CD4-positive, alpha-beta memory T cell (primary cell): ENCODE measurements at regions not wholly inside any gene's neighbourhood (a gene's known extent, or its start where the extent isn't known, plus 50 kb on each side); places are given as distances from the start of the nearest gene placed in this dataset.

ENCODE experiments used
- CTCF ChIA-PET: fragments of 350-600 bp; sonication (Branson Sonifier 250); formaldehyde crosslinking; loops from one replicate; lab custom pipeline; 2021; ENCODE audit warnings: inconsistent platforms; ENCODE audit not compliant: partially characterized antibody; lab: Charles Lee
- POLR2A ChIA-PET: fragments of 350-600 bp; sonication (Branson Sonifier 250); formaldehyde crosslinking; loops from one replicate; lab custom pipeline; 2021; ENCODE audit not compliant: partially characterized antibody; lab: Charles Lee
- DNase-seq, 5 donors: peaks; one replicate each; pipeline versions ENCODE4 v3.0.0 to v3.0.0-alpha.2; 2020 to 2022; ENCODE audit warnings: mixed read lengths in 1 of 5
- H3K27ac ChIP-seq: one replicate; pipeline ENCODE4 v1.7.0; 2013; ENCODE audit warnings: low read depth, low read length
- H3K27me3 ChIP-seq: 2 replicates; pipeline ENCODE4 v1.7.0; 2013; ENCODE audit warnings: mild to moderate bottlenecking, low read length, moderate library complexity; ENCODE audit not compliant: insufficient read depth
- H3K36me3 ChIP-seq: 2 replicates; pipeline ENCODE4 v1.7.0; 2013; ENCODE audit warnings: mild to moderate bottlenecking, low read length, moderate library complexity; ENCODE audit not compliant: insufficient read depth
- H3K4me1 ChIP-seq: 2 replicates; pipeline ENCODE4 v1.7.0; 2013; ENCODE audit warnings: mild to moderate bottlenecking, low read length, moderate library complexity; ENCODE audit not compliant: insufficient read depth
- H3K4me3 ChIP-seq, 2 donors: one replicate each; pipeline ENCODE4 v1.7.0; 2013; ENCODE audit warnings: low read length in 2 of 2, mild to moderate bottlenecking in 1 of 2
- H3K9me3 ChIP-seq, 2 donors: one replicate each; pipeline ENCODE4 v1.7.0; 2013; ENCODE audit warnings: low read length in 2 of 2, control low read depth in 1 of 2; ENCODE audit not compliant: control insufficient read depth in 1 of 2
- H3K27ac Mint-ChIP-seq, 7 donors: one replicate each; pipeline ENCODE4 v1.8.0; 2020 to 2021; ENCODE audit warnings: mixed read lengths in 7 of 7, mild to moderate bottlenecking in 6 of 7, inconsistent platforms in 3 of 7, moderate library complexity in 3 of 7
- H3K27me3 Mint-ChIP-seq, 2 donors: one replicate each; pipeline ENCODE4 v1.8.0; 2020 to 2021; ENCODE audit warnings: mixed read lengths in 2 of 2
- H3K36me3 Mint-ChIP-seq, 2 donors: one replicate each; pipeline ENCODE4 v1.8.0; 2020 to 2021; ENCODE audit warnings: mixed read lengths in 2 of 2, inconsistent platforms in 1 of 2, mild to moderate bottlenecking in 1 of 2
- H3K4me1 Mint-ChIP-seq, 4 donors: one replicate each; pipeline ENCODE4 v1.8.0; 2020 to 2021; ENCODE audit warnings: mixed read lengths in 4 of 4, mild to moderate bottlenecking in 1 of 4
- H3K4me3 Mint-ChIP-seq, 8 donors: one replicate each; pipeline ENCODE4 v1.8.0; 2020 to 2021; ENCODE audit warnings: mixed read lengths in 8 of 8, mild to moderate bottlenecking in 7 of 8, moderate library complexity in 6 of 8, inconsistent platforms in 3 of 8
- H3K9me3 Mint-ChIP-seq, 8 donors: one replicate each; pipeline ENCODE4 v1.8.0; 2020 to 2021; ENCODE audit warnings: mixed read lengths in 8 of 8, mild to moderate bottlenecking in 5 of 8, inconsistent platforms in 3 of 8, moderate library complexity in 1 of 8
- intact Hi-C: fragments of 100-400 bp; cut with micrococcal nuclease; formaldehyde crosslinking; loops from one replicate; pipeline ENCODE4 v1.15.1; 2023

- H3K27me3 Mint-ChIP-seq, result peaks cover 0 to 2% of the 10 kb centered on the region in 2 donors
- no peaks in the 10 kb centered on the region for H3K36me3 Mint-ChIP-seq
- H3K4me3 Mint-ChIP-seq, result no peak overlapping the region
- no peak overlapping the region for H3K27ac Mint-ChIP-seq
- Histone ChIP-seq H3K9me3 (no peaks in the 10 kb centered on the region), H3K4me3 (no peak overlapping the region), H3K27me3 (no peaks in the 10 kb centered on the region), H3K27ac (no peak overlapping the region), H3K4me1 (no peaks in the 10 kb centered on the region), H3K36me3 (no peaks in the 10 kb centered on the region)
- CTCF ChIA-PET, result interaction anchor here (1.3 kb wide), 1 partner anchor 9 kb away, joined by 3 read pairs; no protein-coding TSS in a partner anchor
- POLR2A ChIA-PET, result no interaction called here
- H3K9me3 Mint-ChIP-seq, result peaks cover 0 to 4% (median 0%) of the 10 kb centered on the region in 8 donors
- H3K4me1 Mint-ChIP-seq, result no peaks in the 10 kb centered on the region
- intact Hi-C loops, result no loop called here
- no peak for DNase-seq
Observed at GRCh38 chr19:32032561-32032960, 312.8 kb upstream of the ZNF507 start.

- H3K36me3 ChIP-seq, result no peaks in the 10 kb centered on the region
- no peak overlapping the region for H3K4me3 ChIP-seq
- no peak for DNase-seq
- no peak overlapping the region for H3K27ac ChIP-seq
- H3K27me3 ChIP-seq, result no peaks in the 10 kb centered on the region
- H3K9me3 Mint-ChIP-seq, result peaks cover 0 to 4% (median 0%) of the 10 kb centered on the region in 8 donors
- no peaks in the 10 kb centered on the region for H3K4me1 ChIP-seq
- ChIA-PET POLR2A (no interaction called here), CTCF (no interaction called here)
- H3K9me3 ChIP-seq, result no peaks in the 10 kb centered on the region
- peaks cover 2% of the 10 kb centered on the region in 2 donors for H3K27me3 Mint-ChIP-seq
- H3K4me1 Mint-ChIP-seq, result no peaks in the 10 kb centered on the region
- intact Hi-C loops, result no loop called here
- no peak overlapping the region for H3K27ac Mint-ChIP-seq
- H3K4me3 Mint-ChIP-seq, result no peak overlapping the region
- H3K36me3 Mint-ChIP-seq, result no peaks in the 10 kb centered on the region
Observed at GRCh38 chr19:32035626-32036025, 309.8 kb upstream of the ZNF507 start.

GRCh38 chr19:32038021-32038920 is 307.1 kb upstream of the ZNF507 start:
- Mint-ChIP-seq H3K27me3 (peaks cover 2 to 10% of the 10 kb centered on the region in 2 donors), H3K4me3 (no peak overlapping the region), H3K4me1 (peaks cover 0 to 5% (median 2%) of the 10 kb centered on the region in 4 donors), H3K27ac (no peak overlapping the region), H3K9me3 (peaks cover 0 to 4% (median 0%) of the 10 kb centered on the region in 8 donors), H3K36me3 (no peaks in the 10 kb centered on the region)
- DNase-seq, result no peak
- Histone ChIP-seq H3K36me3 (no peaks in the 10 kb centered on the region), H3K4me3 (no peak overlapping the region), H3K4me1 (peaks cover 5% of the 10 kb centered on the region), H3K27ac (no peak overlapping the region), H3K9me3 (no peaks in the 10 kb centered on the region), H3K27me3 (no peaks in the 10 kb centered on the region)
- CTCF ChIA-PET, result no interaction called here
- intact Hi-C loops, result no loop called here
- POLR2A ChIA-PET, result no interaction called here

DNA sequence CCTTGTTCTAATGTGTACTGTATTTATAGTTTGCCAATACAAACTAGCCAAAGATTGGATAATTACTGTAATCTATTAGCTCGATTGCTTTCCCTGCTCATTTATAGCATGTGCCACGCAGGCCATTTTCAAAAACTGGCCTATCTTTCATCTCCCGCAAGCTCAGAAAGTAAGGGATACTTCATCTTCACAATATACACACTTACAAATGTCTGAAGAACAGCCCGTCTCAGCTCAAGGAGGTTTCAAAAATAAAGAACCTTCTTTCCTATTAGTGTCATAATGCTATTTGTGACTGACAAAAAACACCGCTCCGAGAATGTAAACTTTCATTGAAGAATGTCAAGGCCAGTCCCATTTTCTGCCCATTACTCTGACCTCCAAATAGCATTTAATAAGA is 306.4 kb upstream of the ZNF507 start:
- Histone ChIP-seq H3K4me3 (no peak overlapping the region), H3K9me3 (no peaks in the 10 kb centered on the region), H3K27ac (no peak overlapping the region), H3K36me3 (no peaks in the 10 kb centered on the region), H3K27me3 (no peaks in the 10 kb centered on the region), H3K4me1 (peaks cover 5% of the 10 kb centered on the region)
- H3K36me3 Mint-ChIP-seq, result no peaks in the 10 kb centered on the region
- DNase-seq, result no peak
- peaks cover 0 to 5% (median 2%) of the 10 kb centered on the region in 4 donors for H3K4me1 Mint-ChIP-seq
- peaks cover 0 to 4% (median 0%) of the 10 kb centered on the region in 8 donors for H3K9me3 Mint-ChIP-seq
- H3K27me3 Mint-ChIP-seq, result peaks cover 5 to 12% of the 10 kb centered on the region in 2 donors
- H3K27ac Mint-ChIP-seq, result no peak overlapping the region
- ChIA-PET POLR2A (no interaction called here), CTCF (no interaction called here)
- no peak overlapping the region for H3K4me3 Mint-ChIP-seq
- intact Hi-C loops, result no loop called here

DNA sequence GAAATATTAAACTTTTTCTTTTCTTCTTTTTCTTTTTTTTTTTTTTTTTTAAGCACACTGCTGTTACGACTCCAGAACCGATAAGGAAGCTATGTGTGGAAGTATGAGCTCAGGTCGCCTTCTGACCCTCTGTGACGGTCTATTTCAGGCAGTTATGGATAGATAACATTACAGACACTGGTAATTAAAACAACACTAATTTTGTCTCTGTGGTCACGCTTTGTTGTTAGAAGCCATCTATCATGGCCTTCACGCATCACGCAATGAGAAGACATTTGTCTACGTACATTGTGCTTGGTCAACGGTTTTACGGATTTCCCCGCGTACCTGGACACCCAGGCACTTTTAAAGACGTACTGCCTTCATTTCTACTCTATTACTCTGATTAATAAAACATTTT is 306.0 kb upstream of the ZNF507 start:
- H3K4me1 Mint-ChIP-seq, result peaks cover 0 to 5% (median 2%) of the 10 kb centered on the region in 4 donors
- no peak overlapping the region for H3K4me3 Mint-ChIP-seq
- H3K27me3 Mint-ChIP-seq, result peaks cover 7 to 17% of the 10 kb centered on the region in 2 donors
- H3K27ac Mint-ChIP-seq, result no peak overlapping the region
- Histone ChIP-seq H3K27me3 (no peaks in the 10 kb centered on the region), H3K4me3 (no peak overlapping the region), H3K36me3 (no peaks in the 10 kb centered on the region), H3K9me3 (no peaks in the 10 kb centered on the region), H3K4me1 (peaks cover 5% of the 10 kb centered on the region), H3K27ac (no peak overlapping the region)
- ChIA-PET POLR2A (no interaction called here), CTCF (interaction anchor here (0.6 kb wide), 1 partner anchor 37 kb away, joined by 3 read pairs; no protein-coding TSS in a partner anchor)
- no peaks in the 10 kb centered on the region for H3K36me3 Mint-ChIP-seq
- no peak for DNase-seq
- intact Hi-C loops, result no loop called here
- peaks cover 0 to 4% (median 0%) of the 10 kb centered on the region in 8 donors for H3K9me3 Mint-ChIP-seq

DNA sequence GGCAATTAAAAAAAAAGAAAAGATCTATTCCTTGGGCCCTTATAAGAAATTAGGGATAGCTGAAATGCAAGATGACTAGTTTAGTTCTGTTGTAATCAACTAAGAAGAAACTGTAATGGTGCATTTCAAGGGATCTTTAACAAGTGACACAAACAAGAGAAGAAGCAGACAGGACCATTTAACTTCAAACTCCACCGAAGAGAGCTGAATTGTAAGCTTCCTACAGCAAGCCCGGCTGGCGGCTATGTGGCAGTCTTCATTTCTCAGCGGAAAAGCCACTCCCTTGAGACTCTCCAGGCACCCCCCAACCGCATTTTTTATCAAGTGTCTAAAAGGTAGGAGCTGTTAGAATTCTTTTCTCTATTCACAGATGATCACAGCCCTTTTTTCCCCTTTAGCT is 305.2 kb upstream of the ZNF507 start:
- DNase-seq, result no peak
- CTCF ChIA-PET, result interaction anchor here (1.0 kb wide), 1 partner anchor 184 kb away, joined by 3 read pairs; no protein-coding TSS in a partner anchor
- H3K27me3 ChIP-seq, result no peaks in the 10 kb centered on the region
- H3K27ac Mint-ChIP-seq, result no peak overlapping the region
- H3K27me3 Mint-ChIP-seq, result peaks cover 8 to 18% of the 10 kb centered on the region in 2 donors
- H3K4me1 ChIP-seq, result peaks cover 5% of the 10 kb centered on the region
- H3K4me1 Mint-ChIP-seq, result peaks cover 0 to 5% (median 2%) of the 10 kb centered on the region in 4 donors
- H3K4me3 ChIP-seq, result no peak overlapping the region
- POLR2A ChIA-PET, result no interaction called here
- intact Hi-C loops, result no loop called here
- no peaks in the 10 kb centered on the region for H3K9me3 ChIP-seq
- no peak overlapping the region for H3K4me3 Mint-ChIP-seq
- no peaks in the 10 kb centered on the region for H3K36me3 Mint-ChIP-seq
- H3K9me3 Mint-ChIP-seq, result peaks cover 0 to 4% (median 0%) of the 10 kb centered on the region in 8 donors
- H3K27ac ChIP-seq, result no peak overlapping the region
- H3K36me3 ChIP-seq, result no peaks in the 10 kb centered on the region

- Histone ChIP-seq H3K36me3 (no peaks in the 10 kb centered on the region), H3K9me3 (no peaks in the 10 kb centered on the region), H3K4me3 (no peak overlapping the region), H3K27me3 (no peaks in the 10 kb centered on the region), H3K4me1 (peaks cover 5% of the 10 kb centered on the region), H3K27ac (no peak overlapping the region)
- Mint-ChIP-seq H3K4me1 (peaks cover 0 to 5% (median 2%) of the 10 kb centered on the region in 4 donors), H3K4me3 (peak overlapping the region in 4 of 8 donors; percentile 9 to 47 (median 22)), H3K36me3 (no peaks in the 10 kb centered on the region), H3K27me3 (peaks cover 8 to 21% of the 10 kb centered on the region in 2 donors), H3K27ac (no peak overlapping the region), H3K9me3 (peaks cover 0 to 4% (median 0%) of the 10 kb centered on the region in 8 donors)
- DNase-seq, result peak in 1 of 5 donors; percentile 0
- ChIA-PET CTCF (interaction anchor here (1.2 kb wide), 1 partner anchor 9 kb away, joined by 3 read pairs; no protein-coding TSS in a partner anchor), POLR2A (no interaction called here)
- intact Hi-C loops, result no loop called here
Observed at GRCh38 chr19:32041681-32042292, 303.6 kb upstream of the ZNF507 start.
